SK-N-SH (cell line): ENCODE measurements at regions not wholly inside any gene's neighbourhood (a gene's known extent, or its start where the extent isn't known, plus 50 kb on each side); places are given as distances from the start of the nearest gene placed in this dataset.
A peak's percentile ranks its signal among the peaks of the same experiment; 100 is the strongest.

ENCODE experiments used
- CTCF ChIA-PET: fragments of 300-600, 350-600 bp; formaldehyde crosslinking; extraction: SDS; loops from one replicate; lab custom pipeline; 2021; lab: Yijun Ruan, JAX
- POLR2A ChIA-PET: fragments of 350-600 bp; sonication (Branson Sonifier 250); formaldehyde crosslinking; extraction: SDS; loops from one replicate; lab custom pipeline; 2020; ENCODE audit warnings: antibody characterized with exemption, inconsistent platforms; lab: Yijun Ruan, JAX
- DNase-seq: peaks from one replicate; pipeline ENCODE4 v3.0.0; 2012
- H2AFZ ChIP-seq: fragments of 200-600 bp; sonication (generic); 2 replicates; pipeline ENCODE4 v1.8.1; 2016; ENCODE audit warnings: antibody characterized with exemption, mild to moderate bottlenecking, low read depth
- H3F3A ChIP-seq: fragments of 200-600 bp; sonication (generic); replicated peaks from 2 replicates; pipeline ENCODE3; 2016; ENCODE audit warnings: antibody characterized with exemption, mild to moderate bottlenecking; ENCODE audit not compliant: insufficient read depth
- H3K27ac ChIP-seq, 2 experiments: fragments of 200-500 bp in 1 of 2; fragments of 200-600 bp in 1 of 2; sonication (Bioruptor generic) in 1 of 2; sonication (generic), shearing (Covaris generic) in 1 of 2; 2 replicates each; pipeline versions ENCODE4 v1.5.1 to v1.6.1; 2014 to 2016; ENCODE audit warnings: low read depth in 2 of 2, inconsistent platforms in 1 of 2, low read length in 1 of 2, mild to moderate bottlenecking in 1 of 2, mixed read lengths in 1 of 2
- H3K27me3 ChIP-seq: fragments of 200-600 bp; sonication (generic), shearing (Covaris generic); 2 replicates; pipeline ENCODE4 v1.6.1; 2016; ENCODE audit warnings: mixed run types; ENCODE audit not compliant: insufficient read depth
- H3K36me3 ChIP-seq, 2 experiments: fragments of 200-500 bp in 1 of 2; fragments of 200-600 bp in 1 of 2; sonication (Bioruptor generic) in 1 of 2; sonication (generic) in 1 of 2; replicated peaks in 1 of 2; 2 replicates each; pipeline versions ENCODE3 to v1.5.1; 2014 to 2016; ENCODE audit warnings: low read length in 1 of 2, mild to moderate bottlenecking in 1 of 2; ENCODE audit not compliant: insufficient read depth in 2 of 2, control insufficient read depth in 1 of 2
- H3K4me1 ChIP-seq, 2 experiments: fragments of 200-500 bp in 1 of 2; fragments of 200-600 bp in 1 of 2; sonication (Bioruptor generic) in 1 of 2; sonication (generic), shearing (Covaris generic) in 1 of 2; 2 replicates each; pipeline versions ENCODE4 v1.5.1 to v1.6.1; 2014 to 2016; ENCODE audit warnings: low read depth in 1 of 2, low read length in 1 of 2, mixed run types in 1 of 2; ENCODE audit not compliant: insufficient read depth in 2 of 2, control insufficient read depth in 1 of 2
- H3K4me2 ChIP-seq: fragments of 200-600 bp; sonication (generic), shearing (Covaris generic); 2 replicates; pipeline ENCODE4 v1.6.1; 2017; ENCODE audit warnings: mixed run types
- H3K4me3 ChIP-seq, 2 experiments: fragments of 200-500 bp in 1 of 2; fragments of 200-600 bp in 1 of 2; sonication (Bioruptor generic) in 1 of 2; sonication (generic), shearing (Covaris generic) in 1 of 2; 2 replicates each; pipeline versions ENCODE4 v1.5.1 to v1.8.1; 2014 to 2016; ENCODE audit warnings: low read depth in 2 of 2, inconsistent platforms in 1 of 2, low read length in 1 of 2, mild to moderate bottlenecking in 1 of 2, mixed read lengths in 1 of 2, moderate library complexity in 1 of 2
- H3K79me2 ChIP-seq: fragments of 200-600 bp; sonication (generic); 2 replicates; pipeline ENCODE4 v1.8.1; 2017; ENCODE audit warnings: mild to moderate bottlenecking; ENCODE audit not compliant: insufficient read depth
- H3K9ac ChIP-seq: fragments of 200-600 bp; sonication (generic); 2 replicates; pipeline ENCODE4 v1.6.1; 2017; ENCODE audit warnings: mixed run types
- H3K9me2 ChIP-seq: fragments of 200-600 bp; sonication (generic); 2 replicates; pipeline ENCODE4 v1.6.1; 2017; ENCODE audit warnings: mixed run types
- H3K9me3 ChIP-seq: fragments of 200-600 bp; sonication (generic); 2 replicates; pipeline ENCODE4 v1.6.1; 2017; ENCODE audit warnings: mixed run types, mild to moderate bottlenecking, moderate library complexity
- H4K20me1 ChIP-seq: fragments of 200-600 bp; sonication (generic); 2 replicates; pipeline ENCODE4 v1.6.1; 2017; ENCODE audit warnings: mild to moderate bottlenecking, mixed run types; ENCODE audit not compliant: insufficient read depth
- CHD2 ChIP-seq: fragments of 150-350 bp; IDR thresholded peaks from 2 replicates; pipeline ENCODE4 v1.6.1; 2018; ENCODE audit warnings: low read length; ENCODE audit not compliant: partially characterized antibody
- ELF1 ChIP-seq: IDR thresholded peaks from 2 replicates; pipeline ENCODE4 v1.4.0; 2012
- EP300 ChIP-seq, 2 experiments: IDR thresholded peaks; 2 replicates each; pipeline versions ENCODE4 v1.4.0 to v1.6.1; 2012; ENCODE audit warnings: borderline replicate concordance in 1 of 2, low read depth in 1 of 2, low read length in 1 of 2
- FOSL2 ChIP-seq: IDR thresholded peaks from 2 replicates; pipeline ENCODE4 v1.4.0; 2012; ENCODE audit warnings: low read depth, mild to moderate bottlenecking, moderate library complexity, borderline replicate concordance
- FOXJ3 ChIP-seq: sonication (generic); formaldehyde crosslinking; IDR thresholded peaks from 2 replicates; pipeline ENCODE4 v1.5.1; 2020; ENCODE audit warnings: mild to moderate bottlenecking, missing genetic modification reagents
- GATA2 ChIP-seq: sonication (generic); formaldehyde crosslinking; IDR thresholded peaks from 2 replicates; pipeline ENCODE4 v1.5.0; 2020; ENCODE audit warnings: mild to moderate bottlenecking, missing genetic modification reagents
- MXI1 ChIP-seq: IDR thresholded peaks from 2 replicates; pipeline ENCODE4 v1.6.1; 2012; ENCODE audit warnings: mild to moderate bottlenecking, low read depth, low read length, improper control_type of control experiment
- NRF1 ChIP-seq: IDR thresholded peaks from 2 replicates; pipeline ENCODE4 v1.6.1; 2012; ENCODE audit warnings: low read depth, mild to moderate bottlenecking, low read length
- PBX3 ChIP-seq: IDR thresholded peaks from 2 replicates; pipeline ENCODE4; 2012
- RAD21 ChIP-seq: IDR thresholded peaks from 2 replicates; pipeline ENCODE4 v1.6.1; 2012; ENCODE audit warnings: mild to moderate bottlenecking, low read length
- RCOR1 ChIP-seq: fragments of 150-350 bp; IDR thresholded peaks from 2 replicates; pipeline ENCODE4 v1.6.1; 2017; ENCODE audit warnings: antibody characterized with exemption, low read length
- RFX5 ChIP-seq: IDR thresholded peaks from 2 replicates; pipeline ENCODE4 v1.6.1; 2012; ENCODE audit warnings: mild to moderate bottlenecking, improper control_type of control experiment, low read length
- SMC3 ChIP-seq: IDR thresholded peaks from 2 replicates; pipeline ENCODE4 v1.6.1; 2012; ENCODE audit warnings: low read depth, low read length, improper control_type of control experiment
- TCF12 ChIP-seq: IDR thresholded peaks from 2 replicates; pipeline ENCODE4 v1.4.0; 2012
- USF2 ChIP-seq: fragments of 150-350 bp; IDR thresholded peaks from 2 replicates; pipeline ENCODE4 v1.6.1; 2017; ENCODE audit warnings: antibody characterized with exemption, low read length, low read depth, borderline replicate concordance
- ZBTB33 ChIP-seq: IDR thresholded peaks from 2 replicates; pipeline ENCODE4 v1.4.0; 2012; ENCODE audit warnings: low read depth, borderline replicate concordance
- WGBS: methylation state at CpG from one replicate; pipeline ENCODE4 v1.1.6; 2017; ENCODE audit warnings: low lambda C conversion rate; 5-methylcytosine and 5-hydroxymethylcytosine counted together

- no peaks in the 10 kb centered on the region for H3K27me3 ChIP-seq
- CTCF ChIA-PET = interaction anchor here (0.7 to 1.6 kb wide), 4 partner anchors 11 to 1535 kb away, joined by 3 to 4 read pairs (median 3); no protein-coding TSS in a partner anchor
- TF ChIP-seq NRF1 (no peak), SMC3 (no peak), RAD21 (no peak), ZBTB33 (no peak)
- H3K27ac ChIP-seq = peak overlapping the region in 1 of 2 experiments; percentile 90; a peak in 2 of 4 replicates
- H3K9me2 ChIP-seq = no peaks in the 10 kb centered on the region
- H3K79me2 ChIP-seq = no peaks in the 10 kb centered on the region
- H3F3A ChIP-seq = no peaks in the 10 kb centered on the region
- POLR2A ChIA-PET = no interaction called here
- H3K4me3 ChIP-seq = no peak overlapping the region
- no peaks in the 10 kb centered on the region for H3K9me3 ChIP-seq
- no peak overlapping the region for H3K9ac ChIP-seq
- 46% methylated on average over 2 of the region's 2 CpGs for WGBS
- no peaks in the 10 kb centered on the region for H4K20me1 ChIP-seq
- no peak overlapping the region for H3K4me2 ChIP-seq
- no peaks in the 10 kb centered on the region for H3K36me3 ChIP-seq
- DNase-seq = no peak
- no peak overlapping the region for H2AFZ ChIP-seq
- H3K4me1 ChIP-seq = peaks cover 0 to 17% of the 10 kb centered on the region in 2 experiments; a peak in 2 of 4 replicates
Observed at GRCh38 chr2:7333189-7333765, 416.1 kb downstream of the RNF144A start.

DNA sequence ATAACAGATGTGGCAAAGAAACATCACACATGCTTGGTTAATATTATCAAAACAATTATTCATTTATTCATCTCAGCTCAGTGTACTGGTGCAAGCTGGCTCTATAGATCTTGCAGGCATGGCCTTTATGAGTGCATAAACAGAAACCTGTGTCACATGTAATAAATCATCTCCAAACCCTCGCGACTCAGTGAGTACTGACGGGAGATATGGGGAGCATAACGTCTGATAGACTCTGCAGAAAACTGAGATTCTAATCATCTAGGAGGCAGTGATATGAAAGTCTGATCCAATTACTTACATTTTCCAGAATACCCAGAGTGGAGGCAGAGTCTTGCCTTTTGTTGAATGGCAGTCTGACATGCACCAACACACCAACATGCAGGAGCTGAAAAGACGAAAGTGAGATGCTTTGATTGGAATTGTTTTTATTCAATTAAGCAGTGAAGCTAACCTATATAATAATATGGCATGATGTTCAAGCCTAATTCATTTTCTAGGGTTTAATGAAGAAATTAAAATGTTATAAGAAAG, 416.8 kb downstream of the RNF144A start:
- no peaks in the 10 kb centered on the region for H3K79me2 ChIP-seq
- peak overlapping the region in 1 of 2 experiments; percentile 90; a peak in 2 of 4 replicates for H3K27ac ChIP-seq
- H3K4me1 ChIP-seq = peaks cover 0 to 17% of the 10 kb centered on the region in 2 experiments; a peak in 2 of 4 replicates
- H3F3A ChIP-seq = no peaks in the 10 kb centered on the region
- no peak overlapping the region for H2AFZ ChIP-seq
- no peaks in the 10 kb centered on the region for H3K9me3 ChIP-seq
- H3K36me3 ChIP-seq = no peaks in the 10 kb centered on the region
- ChIA-PET POLR2A (no interaction called here), CTCF (interaction anchor here (0.7 to 1.6 kb wide), 8 partner anchors 10 to 1534 kb away, joined by 3 to 4 read pairs (median 3); no protein-coding TSS in a partner anchor)
- H3K27me3 ChIP-seq = no peaks in the 10 kb centered on the region
- H3K4me3 ChIP-seq = no peak overlapping the region
- TF ChIP-seq RAD21 = peak; percentile 25; the same call in 1 of the 2 replicates
- TF ChIP-seq FOSL2 = no peak
- TF ChIP-seq TCF12 = peak; percentile 27
- TF ChIP-seq CHD2 = peak; percentile 88
- peak in 1 of 2 experiments; percentile 96; a peak in 2 of 4 replicates for TF ChIP-seq EP300 (IDR thresholded peaks at IDR 0.05; ENCODE audit: borderline replicate concordance in 1 of 2, low read depth in 1 of 2, low read length in 1 of 2)
- peak; percentile 94 for TF ChIP-seq RCOR1
- peak; percentile 51; the same call in 1 of the 2 replicates for TF ChIP-seq PBX3
- TF ChIP-seq GATA2 (CRISPR knock-in tag) = peak; percentile 99
- TF ChIP-seq MXI1 = no peak; the same call in 1 of the 2 replicates
- peak; percentile 93 for TF ChIP-seq FOXJ3
- TF ChIP-seq USF2 = no peak
- 0 out of 2 replicates have a peak, but pooled peaks have one; percentile 20 for TF ChIP-seq RFX5
- TF ChIP-seq ELF1 = no peak
- H4K20me1 ChIP-seq = no peaks in the 10 kb centered on the region
- DNase-seq = peak; percentile 84
- H3K4me2 ChIP-seq = no peak overlapping the region
- 10% methylated on average over 5 of the region's 5 CpGs for WGBS
- H3K9ac ChIP-seq = no peak overlapping the region
- H3K9me2 ChIP-seq = no peaks in the 10 kb centered on the region
